ENCODE measurements at regions not wholly inside any gene's neighbourhood (a gene's known extent, or its start where the extent isn't known, plus 50 kb on each side); places are given as distances from the start of the nearest gene placed in this dataset.

DNA sequence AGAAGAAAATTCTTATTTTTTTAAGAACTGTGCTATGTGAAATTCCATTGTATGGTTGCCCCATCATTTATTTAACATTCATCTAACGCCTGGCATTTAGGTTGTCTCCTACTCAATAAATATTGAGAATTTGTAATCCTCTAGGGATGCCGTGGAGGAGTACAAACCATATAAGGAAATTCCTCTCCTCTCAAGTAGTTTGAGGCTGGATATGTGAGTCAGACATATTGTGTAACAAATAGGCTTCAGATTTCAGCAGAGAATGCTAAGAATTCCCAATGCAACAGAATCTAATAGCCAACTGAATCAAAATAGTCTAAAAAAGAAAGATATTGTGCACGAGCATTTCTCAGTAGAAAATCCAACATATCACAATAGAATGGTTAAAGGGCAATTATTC is 174.7 kb downstream of the OTOR start:
- Histone ChIP-seq H3K79me2 (ENCODE audit: control insufficient read depth, insufficient read depth, low read length) (no peaks in the 10 kb centered on the region), H3K9me3 (replicated peaks; ENCODE audit: control insufficient read depth, insufficient read depth, low read length) (no peaks in the 10 kb centered on the region), H3K4me1 (ENCODE audit: control insufficient read depth, insufficient read depth, low read length) (no peaks in the 10 kb centered on the region), H2AFZ (ENCODE audit: control insufficient read depth, low read depth, low read length) (no peak overlapping the region), H4K20me1 (ENCODE audit: control insufficient read depth, insufficient read depth) (no peaks in the 10 kb centered on the region), H3K36me3 (ENCODE audit: control insufficient read depth in 2 of 2, insufficient read depth in 2 of 2, low read length in 1 of 2) (no peaks in the 10 kb centered on the region), H3K4me2 (ENCODE audit: control insufficient read depth, insufficient read depth) (no peak overlapping the region), H3K4me3 (no peak overlapping the region), H3K27me3 (replicated peaks in 1 of 2; ENCODE audit: control insufficient read depth in 2 of 2, insufficient read depth in 2 of 2, low read length in 1 of 2) (no peaks in the 10 kb centered on the region), H3K9ac (ENCODE audit: control insufficient read depth, insufficient read depth, low read length) (no peak overlapping the region), H3K27ac (ENCODE audit: control insufficient read depth, insufficient read depth) (no peak overlapping the region)
- BruUV-seq (replicated peaks): no TSS peak
- WGBS (ENCODE audit: insufficient coverage, insufficient replicate concordance, low lambda C conversion rate, missing lambda C conversion rate): 0% methylated on average over 3 of the region's 3 CpGs
- DNase-seq (ENCODE audit: low read depth, low spot score): no peak
- TF ChIP-seq BCL3 (IDR thresholded peaks at IDR 0.05; ENCODE audit: borderline replicate concordance, insufficient read depth, low read depth, low read length, poor library complexity, severe bottlenecking) (no peak), WRNIP1 (IDR thresholded peaks at IDR 0.05; ENCODE audit: borderline replicate concordance, low read depth, low read length) (no peak), CBFB (IDR thresholded peaks at IDR 0.05; ENCODE audit: low read depth) (no peak), EGR1 (IDR thresholded peaks at IDR 0.05; ENCODE audit: borderline replicate concordance in 1 of 2, low read depth in 2 of 2, low read length in 2 of 2) (no peak), BACH1 (IDR thresholded peaks at IDR 0.05; ENCODE audit: borderline replicate concordance) (no peak), TARDBP (IDR thresholded peaks at IDR 0.05; ENCODE audit: borderline replicate concordance) (no peak), ZNF24 (IDR thresholded peaks at IDR 0.05) (no peak), FOXK2 (IDR thresholded peaks at IDR 0.05) (no peak)
- TF ChIP-seq, protein P1, sequence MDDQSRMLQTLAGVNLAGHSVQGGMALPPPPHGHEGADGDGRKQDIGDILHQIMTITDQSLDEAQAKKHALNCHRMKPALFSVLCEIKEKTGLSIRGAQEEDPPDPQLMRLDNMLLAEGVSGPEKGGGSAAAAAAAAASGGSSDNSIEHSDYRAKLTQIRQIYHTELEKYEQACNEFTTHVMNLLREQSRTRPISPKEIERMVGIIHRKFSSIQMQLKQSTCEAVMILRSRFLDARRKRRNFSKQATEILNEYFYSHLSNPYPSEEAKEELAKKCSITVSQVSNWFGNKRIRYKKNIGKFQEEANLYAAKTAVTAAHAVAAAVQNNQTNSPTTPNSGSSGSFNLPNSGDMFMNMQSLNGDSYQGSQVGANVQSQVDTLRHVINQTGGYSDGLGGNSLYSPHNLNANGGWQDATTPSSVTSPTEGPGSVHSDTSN (IDR thresholded peaks at IDR 0.05; ENCODE audit: insufficient replicate concordance, low read depth, low read length): no peak
- RAD21 ChIA-PET (ENCODE audit: unreplicated experiment): no interaction called here
- SMC1A ChIA-PET (ENCODE audit: uncharacterized antibody, unreplicated experiment): no interaction called here
- ATAC-seq: no peak
- in situ Hi-C loops (cut with MboI) (no loop called here), intact Hi-C loops (cut with micrococcal nuclease; ENCODE audit: unreplicated experiment) (no loop called here)
- FAIRE-seq: no peak
- POLR2A ChIA-PET: no interaction called here
- CTCF ChIA-PET: no interaction called here
